GM23338 (cell line): ENCODE measurements at regions not wholly inside any gene's neighbourhood (a gene's known extent, or its start where the extent isn't known, plus 50 kb on each side); places are given as distances from the start of the nearest gene placed in this dataset.

Experiments
- ATAC-seq: fragments of 200-7000 bp; cut with Tn5 transposase; 3 replicates; pipeline ENCODE4 v1.9.1; 2020
- DNase-seq: peaks from one replicate; pipeline ENCODE4 v3.0.0-alpha.2; 2015; ENCODE audit warnings: low spot score
- H2AFZ ChIP-seq: fragments of 200-600 bp; sonication (generic); 2 replicates; pipeline ENCODE4 v1.8.0; 2016; ENCODE audit warnings: antibody characterized with exemption, mild to moderate bottlenecking, moderate library complexity
- H3F3A ChIP-seq: fragments of 200-600 bp; sonication (generic); replicated peaks from 2 replicates; pipeline ENCODE4 v1.8.0; 2017; ENCODE audit warnings: antibody characterized with exemption, mixed run types, low read depth
- H3K27ac ChIP-seq: fragments of 200-600 bp; sonication (generic); 2 replicates; pipeline ENCODE4 v1.6.1; 2016; ENCODE audit warnings: low read depth
- H3K27me3 ChIP-seq: fragments of 200-600 bp; sonication (generic); 2 replicates; pipeline ENCODE4 v1.8.0; 2016; ENCODE audit warnings: mild to moderate bottlenecking, mixed run types, moderate library complexity; ENCODE audit not compliant: insufficient read depth
- H3K36me3 ChIP-seq: fragments of 200-600 bp; sonication (generic); 2 replicates; pipeline ENCODE4 v1.8.0; 2016; ENCODE audit warnings: mild to moderate bottlenecking; ENCODE audit not compliant: insufficient read depth
- H3K4me1 ChIP-seq: fragments of 200-600 bp; sonication (generic); 2 replicates; pipeline ENCODE4 v1.8.0; 2016; ENCODE audit warnings: mild to moderate bottlenecking, moderate library complexity; ENCODE audit not compliant: insufficient read depth
- H3K4me2 ChIP-seq: fragments of 200-600 bp; sonication (generic); 2 replicates; pipeline ENCODE4 v1.7.1; 2017; ENCODE audit warnings: mixed run types
- H3K4me3 ChIP-seq: fragments of 200-600 bp; sonication (generic); 2 replicates; pipeline ENCODE4 v1.6.1; 2016; ENCODE audit warnings: mixed run types
- H3K79me2 ChIP-seq: fragments of 200-600 bp; sonication (generic); replicated peaks from 2 replicates; pipeline ENCODE4 v1.8.0; 2017; ENCODE audit warnings: mild to moderate bottlenecking; ENCODE audit not compliant: insufficient read depth
- H3K9me2 ChIP-seq: fragments of 200-600 bp; sonication (generic); 2 replicates; pipeline ENCODE4 v1.8.0; 2017; ENCODE audit not compliant: insufficient read depth
- H4K20me1 ChIP-seq: fragments of 200-600 bp; sonication (generic); replicated peaks from 2 replicates; pipeline ENCODE4 v1.8.0; 2017; ENCODE audit warnings: mild to moderate bottlenecking; ENCODE audit not compliant: insufficient read depth
- H3K27ac Mint-ChIP-seq: 2 replicates; pipeline ENCODE4 v1.8.0; 2020; ENCODE audit warnings: inconsistent platforms, mild to moderate bottlenecking, moderate library complexity, mixed read lengths
- H3K27me3 Mint-ChIP-seq: 3 replicates; pipeline ENCODE4 v1.8.0; 2022; ENCODE audit warnings: low read depth, mild to moderate bottlenecking, moderate library complexity, mixed read lengths, inconsistent platforms; ENCODE audit not compliant: insufficient read depth, poor library complexity
- H3K36me3 Mint-ChIP-seq: 3 replicates; pipeline ENCODE4 v1.8.0; 2021; ENCODE audit warnings: low read depth, mild to moderate bottlenecking, inconsistent platforms, moderate library complexity, mixed read lengths
- H3K4me1 Mint-ChIP-seq: 3 replicates; pipeline ENCODE4 v1.8.0; 2020; ENCODE audit warnings: mild to moderate bottlenecking, inconsistent platforms, mixed read lengths
- H3K4me3 Mint-ChIP-seq: 3 replicates; pipeline ENCODE4 v1.8.0; 2021; ENCODE audit warnings: moderate library complexity, mild to moderate bottlenecking, inconsistent platforms, mixed read lengths
- H3K9me3 Mint-ChIP-seq: 3 replicates; pipeline ENCODE4 v1.8.0; 2020; ENCODE audit warnings: moderate library complexity, mild to moderate bottlenecking, inconsistent platforms, mixed read lengths
- CREB1 ChIP-seq: fragments of 250-450 bp; sonication (Bioruptor Pico); IDR thresholded peaks from 2 replicates; pipeline ENCODE4 v1.5.0; 2020; ENCODE audit warnings: low read depth, mild to moderate bottlenecking, moderate library complexity
- EZH2 ChIP-seq: fragments of 200-600 bp; sonication (generic); IDR thresholded peaks from one replicate; pipeline ENCODE4 v1.8.0; 2017; ENCODE audit warnings: antibody characterized with exemption, mild to moderate bottlenecking, low read depth; ENCODE audit not compliant: unreplicated experiment
- EZH2phosphoT487 ChIP-seq: fragments of 200-600 bp; sonication (generic); IDR thresholded peaks from one replicate; pipeline ENCODE4 v1.8.1; 2018; ENCODE audit warnings: antibody characterized with exemption; ENCODE audit not compliant: unreplicated experiment
- JUNB ChIP-seq: IDR thresholded peaks from one replicate; pipeline ENCODE4 v1.6.1; 2016; ENCODE audit warnings: antibody characterized with exemption; ENCODE audit not compliant: unreplicated experiment
- NANOG ChIP-seq: IDR thresholded peaks from 2 replicates; pipeline ENCODE4 v1.6.1; 2016; ENCODE audit warnings: antibody characterized with exemption, borderline replicate concordance
- POLR2AphosphoS5 ChIP-seq: IDR thresholded peaks from 2 replicates; pipeline ENCODE4 v1.6.1; 2016; ENCODE audit warnings: antibody characterized with exemption, low read depth
- REST ChIP-seq: IDR thresholded peaks from one replicate; pipeline ENCODE4 v1.6.1; 2018; ENCODE audit warnings: antibody characterized with exemption; ENCODE audit not compliant: unreplicated experiment
- STAT1 ChIP-seq: IDR thresholded peaks from one replicate; pipeline ENCODE4 v1.6.1; 2016; ENCODE audit warnings: antibody characterized with exemption; ENCODE audit not compliant: unreplicated experiment
- ZNF114 ChIP-seq: fragments of 250-450 bp; sonication (Bioruptor Pico); IDR thresholded peaks from 2 replicates; pipeline ENCODE4 v1.5.0; 2020; ENCODE audit warnings: mild to moderate bottlenecking, moderate library complexity
- ZNF331 ChIP-seq: fragments of 250-450 bp; sonication (Bioruptor Pico); IDR thresholded peaks from 2 replicates; pipeline ENCODE4 v1.5.0; 2020; ENCODE audit warnings: low read depth, mild to moderate bottlenecking, moderate library complexity
- ZNF462 ChIP-seq: fragments of 250-450 bp; sonication (Bioruptor Pico); IDR thresholded peaks from 2 replicates; pipeline ENCODE4 v1.5.0; 2020; ENCODE audit warnings: mild to moderate bottlenecking, moderate library complexity
- TF ChIP-seq, protein P1 (sequence below), 2 experiments: fragments of 200-600 bp in 1 of 2; sonication (generic) in 1 of 2; conservative IDR thresholded peaks; 2 replicates each; pipeline versions ENCODE4 v1.5.1 to v1.6.1; 2016 to 2017; ENCODE audit warnings: antibody characterized with exemption in 2 of 2, low read depth in 2 of 2, mild to moderate bottlenecking in 2 of 2, moderate library complexity in 1 of 2
- TF ChIP-seq, protein P2 (sequence below): IDR thresholded peaks from 2 replicates; pipeline ENCODE4 v1.6.1; 2016; ENCODE audit warnings: antibody characterized with exemption

GRCh38 chr12:38025916-38026315 is 290.7 kb upstream of the ALG10B start:
- Histone ChIP-seq H3K4me2 (no peak overlapping the region), H3K79me2 (no peaks in the 10 kb centered on the region), H4K20me1 (no peaks in the 10 kb centered on the region), H2AFZ (no peak overlapping the region), H3F3A (no peaks in the 10 kb centered on the region), H3K4me1 (no peaks in the 10 kb centered on the region), H3K9me2 (no peaks in the 10 kb centered on the region), H3K4me3 (no peak overlapping the region), H3K27ac (no peak overlapping the region), H3K27me3 (no peaks in the 10 kb centered on the region), H3K36me3 (peaks cover 3% of the 10 kb centered on the region; the same call in 1 of the 2 replicates)
- peaks cover 14% of the 10 kb centered on the region; the same call in 2 of the 3 replicates for H3K36me3 Mint-ChIP-seq
- peaks cover 96% of the 10 kb centered on the region for H3K9me3 Mint-ChIP-seq
- ATAC-seq (no peak), DNase-seq (no peak)
- H3K4me3 Mint-ChIP-seq: no peak overlapping the region
- no peaks in the 10 kb centered on the region for H3K27me3 Mint-ChIP-seq
- H3K4me1 Mint-ChIP-seq: no peaks in the 10 kb centered on the region
- TF ChIP-seq, protein P1, sequence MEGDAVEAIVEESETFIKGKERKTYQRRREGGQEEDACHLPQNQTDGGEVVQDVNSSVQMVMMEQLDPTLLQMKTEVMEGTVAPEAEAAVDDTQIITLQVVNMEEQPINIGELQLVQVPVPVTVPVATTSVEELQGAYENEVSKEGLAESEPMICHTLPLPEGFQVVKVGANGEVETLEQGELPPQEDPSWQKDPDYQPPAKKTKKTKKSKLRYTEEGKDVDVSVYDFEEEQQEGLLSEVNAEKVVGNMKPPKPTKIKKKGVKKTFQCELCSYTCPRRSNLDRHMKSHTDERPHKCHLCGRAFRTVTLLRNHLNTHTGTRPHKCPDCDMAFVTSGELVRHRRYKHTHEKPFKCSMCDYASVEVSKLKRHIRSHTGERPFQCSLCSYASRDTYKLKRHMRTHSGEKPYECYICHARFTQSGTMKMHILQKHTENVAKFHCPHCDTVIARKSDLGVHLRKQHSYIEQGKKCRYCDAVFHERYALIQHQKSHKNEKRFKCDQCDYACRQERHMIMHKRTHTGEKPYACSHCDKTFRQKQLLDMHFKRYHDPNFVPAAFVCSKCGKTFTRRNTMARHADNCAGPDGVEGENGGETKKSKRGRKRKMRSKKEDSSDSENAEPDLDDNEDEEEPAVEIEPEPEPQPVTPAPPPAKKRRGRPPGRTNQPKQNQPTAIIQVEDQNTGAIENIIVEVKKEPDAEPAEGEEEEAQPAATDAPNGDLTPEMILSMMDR (conservative IDR thresholded peaks at IDR 0.05; ENCODE audit: low read depth in 2 of 2): no peak
- TF ChIP-seq STAT1: no peak
- TF ChIP-seq ZNF462: no peak
- no peak for TF ChIP-seq EZH2
- TF ChIP-seq, protein P2, sequence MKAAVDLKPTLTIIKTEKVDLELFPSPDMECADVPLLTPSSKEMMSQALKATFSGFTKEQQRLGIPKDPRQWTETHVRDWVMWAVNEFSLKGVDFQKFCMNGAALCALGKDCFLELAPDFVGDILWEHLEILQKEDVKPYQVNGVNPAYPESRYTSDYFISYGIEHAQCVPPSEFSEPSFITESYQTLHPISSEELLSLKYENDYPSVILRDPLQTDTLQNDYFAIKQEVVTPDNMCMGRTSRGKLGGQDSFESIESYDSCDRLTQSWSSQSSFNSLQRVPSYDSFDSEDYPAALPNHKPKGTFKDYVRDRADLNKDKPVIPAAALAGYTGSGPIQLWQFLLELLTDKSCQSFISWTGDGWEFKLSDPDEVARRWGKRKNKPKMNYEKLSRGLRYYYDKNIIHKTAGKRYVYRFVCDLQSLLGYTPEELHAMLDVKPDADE: no peak
- TF ChIP-seq REST: no peak
- TF ChIP-seq ZNF331: no peak
- no peak for TF ChIP-seq ZNF114 (CRISPR knock-in tag)
- no peak for TF ChIP-seq CREB1 (CRISPR knock-in tag)
- TF ChIP-seq NANOG: no peak
- no peak for TF ChIP-seq POLR2AphosphoS5
- no peak for TF ChIP-seq JUNB
- TF ChIP-seq EZH2phosphoT487: no peak
- H3K27ac Mint-ChIP-seq: no peak overlapping the region
